T-cell (primary cell): ENCODE measurements at regions not wholly inside any gene's neighbourhood (a gene's known extent, or its start where the extent isn't known, plus 50 kb on each side); places are given as distances from the start of the nearest gene placed in this dataset.
A peak's percentile ranks its signal among the peaks of the same experiment; 100 is the strongest.

ENCODE experiments used
- ATAC-seq, 4 experiments: fragments of 200-7000 bp in 3 of 4; fragments of 150-1000 bp in 1 of 4; cut with Tn5 transposase; replicated peaks in 1 of 4; 1 replicate in 3 of 4; 2 replicates in 1 of 4; pipeline ENCODE4 v1.10.0; 2021; ENCODE audit warnings: moderate library complexity in 3 of 4, mild to moderate bottlenecking in 2 of 4, moderate number of reproducible peaks in 1 of 4
- CTCF ChIA-PET, 2 donors: fragments of 300-600 bp; sonication (Branson Sonifier 250); formaldehyde crosslinking; loops; one replicate each; lab custom pipeline; 2022; ENCODE audit warnings: antibody characterized with exemption in 2 of 2; lab: Charles Lee
- POLR2A ChIA-PET, 2 donors: fragments of 300-600 bp; sonication (Branson Sonifier 250); formaldehyde crosslinking; loops; one replicate each; lab custom pipeline; 2022; ENCODE audit warnings: antibody characterized with exemption in 2 of 2; lab: Charles Lee
- DNase-seq, 35 experiments: peaks; one replicate each; pipeline versions ENCODE4 v3.0.0 to v3.0.0-alpha.2; 2013 to 2023
- H3K27ac ChIP-seq: one replicate; pipeline ENCODE4 v1.5.1; 2013; ENCODE audit warnings: low read length
- H3K27me3 ChIP-seq, 2 experiments: replicated peaks in 1 of 2; 1 replicate in 1 of 2; 2 replicates in 1 of 2; pipeline versions ENCODE4 v1.6.1 to v1.7.0; 2013; ENCODE audit warnings: low read length in 1 of 2, mixed read lengths in 1 of 2; ENCODE audit not compliant: control insufficient read depth in 2 of 2, insufficient read depth in 2 of 2; ENCODE audit errors: extremely low read depth in 1 of 2
- H3K36me3 ChIP-seq, 2 donors: 1 replicate in 1 of 2; 2 replicates in 1 of 2; pipeline versions ENCODE4 v1.6.1 to v1.7.0; 2013; ENCODE audit warnings: low read length in 1 of 2; ENCODE audit not compliant: control insufficient read depth in 2 of 2, insufficient read depth in 1 of 2; ENCODE audit errors: extremely low read depth in 1 of 2
- H3K4me1 ChIP-seq, 2 experiments: 1 replicate in 1 of 2; 2 replicates in 1 of 2; pipeline versions ENCODE4 v1.6.1 to v1.7.0; 2013; ENCODE audit warnings: low read length in 2 of 2, mixed read lengths in 1 of 2; ENCODE audit not compliant: insufficient read depth in 2 of 2, control insufficient read depth in 1 of 2; ENCODE audit errors: extremely low read depth in 1 of 2
- H3K4me3 ChIP-seq, 2 donors: 1 replicate in 1 of 2; 2 replicates in 1 of 2; pipeline versions ENCODE4 v1.5.1 to v1.7.0; 2013; ENCODE audit warnings: mild to moderate bottlenecking in 2 of 2, low read length in 1 of 2, moderate library complexity in 1 of 2; ENCODE audit not compliant: control insufficient read depth in 1 of 2; ENCODE audit errors: extremely low read depth in 1 of 2
- H3K9me3 ChIP-seq: 2 replicates; pipeline ENCODE4 v1.7.0; 2013
- H3K27ac Mint-ChIP-seq, 2 donors: one replicate each; pipeline ENCODE4 v1.8.0; 2020 to 2021; ENCODE audit warnings: mild to moderate bottlenecking in 2 of 2, mixed read lengths in 2 of 2
- H3K27me3 Mint-ChIP-seq, 2 donors: one replicate each; pipeline ENCODE4 v1.8.0; 2021 to 2022; ENCODE audit warnings: mixed read lengths in 2 of 2
- H3K36me3 Mint-ChIP-seq: one replicate; pipeline ENCODE4 v1.8.0; 2021; ENCODE audit warnings: mixed read lengths
- H3K4me1 Mint-ChIP-seq, 3 donors: one replicate each; pipeline ENCODE4 v1.8.0; 2020 to 2022; ENCODE audit warnings: mixed read lengths in 3 of 3, mild to moderate bottlenecking in 1 of 3
- H3K4me3 Mint-ChIP-seq, 3 donors: one replicate each; pipeline ENCODE4 v1.8.0; 2020 to 2022; ENCODE audit warnings: mild to moderate bottlenecking in 3 of 3, mixed read lengths in 3 of 3, moderate library complexity in 3 of 3
- H3K9me3 Mint-ChIP-seq, 3 donors: one replicate each; pipeline ENCODE4 v1.8.0; 2020 to 2022; ENCODE audit warnings: mixed read lengths in 3 of 3
- WGBS: methylation state at CpG from one replicate; pipeline ENCODE4 v1.1.5; 2013; ENCODE audit warnings: missing lambda C conversion rate; ENCODE audit not compliant: insufficient coverage; 5-methylcytosine and 5-hydroxymethylcytosine counted together

DNA sequence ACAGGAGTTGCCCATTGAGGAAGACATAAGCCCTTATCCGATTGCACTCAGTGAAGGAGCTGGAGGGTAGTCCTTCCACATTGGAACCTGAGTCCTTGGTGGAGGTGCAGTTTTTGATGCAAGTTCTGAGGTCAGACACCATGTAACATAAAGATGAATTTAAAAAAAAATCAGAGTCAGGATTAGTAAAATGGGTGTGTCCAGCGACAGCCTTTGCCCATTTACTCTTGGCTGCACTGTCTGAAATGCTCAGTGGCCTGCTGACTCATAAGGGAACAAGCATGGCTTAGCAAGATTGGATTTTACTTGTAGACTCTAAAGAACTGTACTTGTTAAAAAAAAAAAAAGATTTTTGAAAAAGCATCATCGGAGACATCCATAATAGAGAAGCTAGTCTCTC lies 241.1 kb upstream of the TOPAZ1 start:
- CTCF ChIA-PET: no interaction called here
- no peak for ATAC-seq
- Mint-ChIP-seq H3K4me3 (no peak overlapping the region), H3K4me1 (peaks cover 33 to 37% (median 35%) of the 10 kb centered on the region in 3 donors), H3K27me3 (peaks cover 68 to 73% of the 10 kb centered on the region in 2 donors), H3K27ac (no peak overlapping the region), H3K36me3 (no peaks in the 10 kb centered on the region), H3K9me3 (no peaks in the 10 kb centered on the region)
- DNase-seq: no peak
- H3K4me1 ChIP-seq: peaks cover 15 to 33% of the 10 kb centered on the region in 2 experiments
- POLR2A ChIA-PET: no interaction called here
- no peak overlapping the region for H3K27ac ChIP-seq
- 71% methylated on average over 3 of the region's 3 CpGs for WGBS
- H3K9me3 ChIP-seq: no peaks in the 10 kb centered on the region
- peaks cover 20 to 37% of the 10 kb centered on the region in 2 experiments for H3K27me3 ChIP-seq
- no peak overlapping the region for H3K4me3 ChIP-seq
- H3K36me3 ChIP-seq: no peaks in the 10 kb centered on the region

DNA sequence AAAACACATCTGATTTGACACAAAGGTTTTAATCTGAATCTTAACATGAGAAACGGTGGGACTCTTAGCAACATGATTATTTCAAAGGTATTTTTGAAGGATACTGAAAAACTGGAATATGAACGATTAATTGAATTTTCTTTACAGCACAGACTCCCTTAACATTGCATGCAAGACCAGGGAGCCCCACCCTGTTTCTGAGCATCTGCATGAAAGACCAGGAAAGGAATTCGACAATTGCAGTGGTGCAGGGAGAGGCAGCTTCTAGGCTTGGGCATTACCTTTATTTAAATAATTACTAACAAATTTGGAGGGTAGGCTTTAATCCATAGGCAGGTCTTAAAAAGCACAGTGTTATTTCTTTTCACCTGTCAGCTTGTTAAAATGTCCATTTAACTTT lies 240.6 kb upstream of the TOPAZ1 start:
- Histone ChIP-seq H3K4me3 (no peak overlapping the region), H3K27ac (no peak overlapping the region), H3K9me3 (no peaks in the 10 kb centered on the region), H3K27me3 (peaks cover 18 to 32% of the 10 kb centered on the region in 2 experiments), H3K36me3 (no peaks in the 10 kb centered on the region), H3K4me1 (peaks cover 11 to 28% of the 10 kb centered on the region in 2 experiments)
- no peaks in the 10 kb centered on the region for H3K36me3 Mint-ChIP-seq
- H3K9me3 Mint-ChIP-seq: no peaks in the 10 kb centered on the region
- H3K4me1 Mint-ChIP-seq: peaks cover 28 to 32% (median 31%) of the 10 kb centered on the region in 3 donors
- no peak overlapping the region for H3K27ac Mint-ChIP-seq
- H3K4me3 Mint-ChIP-seq: no peak overlapping the region
- DNase-seq (no peak), ATAC-seq (no peak)
- WGBS: no CpG with 5 or more reads among the region's 3 CpGs
- CTCF ChIA-PET: no interaction called here
- POLR2A ChIA-PET: no interaction called here
- peaks cover 67 to 68% of the 10 kb centered on the region in 2 donors for H3K27me3 Mint-ChIP-seq

DNA sequence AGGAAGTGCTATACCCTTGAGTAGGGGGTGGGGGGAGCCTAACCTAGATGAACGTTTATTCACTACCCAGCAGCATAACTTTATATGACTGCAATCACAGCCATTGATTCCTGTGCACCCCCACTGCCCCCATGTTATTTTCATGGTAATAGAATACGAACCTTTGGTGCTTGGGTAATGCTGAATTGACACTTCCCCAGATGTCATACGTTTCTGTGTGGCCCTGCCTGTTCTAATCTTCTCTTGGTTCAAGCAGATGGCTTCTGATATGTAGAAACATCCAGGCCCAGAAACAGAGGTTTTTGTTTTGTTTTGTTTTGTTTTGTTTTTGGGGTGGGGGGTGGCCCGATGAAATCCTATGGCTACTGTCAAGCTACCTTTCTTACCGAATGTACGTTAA lies 237.9 kb upstream of the TOPAZ1 start:
- no peak overlapping the region for H3K27ac ChIP-seq
- Mint-ChIP-seq H3K9me3 (no peaks in the 10 kb centered on the region), H3K4me3 (no peak overlapping the region), H3K36me3 (no peaks in the 10 kb centered on the region), H3K27ac (no peak overlapping the region), H3K27me3 (peaks cover 48 to 49% of the 10 kb centered on the region in 2 donors), H3K4me1 (peaks cover 4 to 6% (median 6%) of the 10 kb centered on the region in 3 donors)
- 87% methylated on average over 5 of the region's 6 CpGs for WGBS
- H3K4me3 ChIP-seq: no peak overlapping the region
- peaks cover 0 to 2% of the 10 kb centered on the region in 2 experiments for H3K4me1 ChIP-seq
- peaks cover 11 to 13% of the 10 kb centered on the region in 2 experiments for H3K27me3 ChIP-seq
- POLR2A ChIA-PET: no interaction called here
- ATAC-seq (no peak), DNase-seq (no peak)
- no peaks in the 10 kb centered on the region for H3K36me3 ChIP-seq
- CTCF ChIA-PET: interaction anchor here in 1 of 2 donors (0.5 kb wide), 1 partner anchor 446 kb away, joined by 3 read pairs; no protein-coding TSS in a partner anchor
- no peaks in the 10 kb centered on the region for H3K9me3 ChIP-seq

DNA sequence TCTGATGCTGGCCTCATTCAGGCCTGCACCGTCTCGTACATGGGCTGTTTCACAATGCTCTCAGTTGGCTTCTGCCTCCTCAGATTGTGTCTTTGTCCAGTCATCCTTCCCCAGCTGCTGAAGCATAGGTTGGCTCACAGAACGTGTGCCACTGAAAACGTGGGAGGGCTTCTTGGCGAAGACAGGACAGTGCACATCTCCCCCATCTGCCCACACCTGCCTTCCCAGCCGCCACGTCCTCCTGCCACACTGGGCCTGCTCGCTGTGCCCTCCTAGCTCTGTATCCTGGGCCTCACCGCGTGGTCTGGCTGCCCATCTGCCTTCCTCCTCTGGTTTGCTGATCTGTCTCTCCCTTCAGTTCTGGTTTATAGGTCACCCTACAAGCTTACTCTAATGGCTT lies 230.0 kb upstream of the TOPAZ1 start:
- H3K4me1 Mint-ChIP-seq: no peaks in the 10 kb centered on the region
- no peak overlapping the region for H3K4me3 Mint-ChIP-seq
- Histone ChIP-seq H3K4me3 (no peak overlapping the region), H3K27me3 (peaks cover 0 to 40% of the 10 kb centered on the region in 2 experiments), H3K36me3 (no peaks in the 10 kb centered on the region), H3K27ac (no peak overlapping the region), H3K4me1 (no peaks in the 10 kb centered on the region), H3K9me3 (no peaks in the 10 kb centered on the region)
- ChIA-PET CTCF (no interaction called here), POLR2A (no interaction called here)
- H3K27me3 Mint-ChIP-seq: peaks cover 27 to 38% of the 10 kb centered on the region in 2 donors
- WGBS: 83% methylated on average over 10 of the region's 10 CpGs
- no peaks in the 10 kb centered on the region for H3K9me3 Mint-ChIP-seq
- ATAC-seq (no peak), DNase-seq (no peak)
- H3K36me3 Mint-ChIP-seq: no peaks in the 10 kb centered on the region
- H3K27ac Mint-ChIP-seq: no peak overlapping the region

DNA sequence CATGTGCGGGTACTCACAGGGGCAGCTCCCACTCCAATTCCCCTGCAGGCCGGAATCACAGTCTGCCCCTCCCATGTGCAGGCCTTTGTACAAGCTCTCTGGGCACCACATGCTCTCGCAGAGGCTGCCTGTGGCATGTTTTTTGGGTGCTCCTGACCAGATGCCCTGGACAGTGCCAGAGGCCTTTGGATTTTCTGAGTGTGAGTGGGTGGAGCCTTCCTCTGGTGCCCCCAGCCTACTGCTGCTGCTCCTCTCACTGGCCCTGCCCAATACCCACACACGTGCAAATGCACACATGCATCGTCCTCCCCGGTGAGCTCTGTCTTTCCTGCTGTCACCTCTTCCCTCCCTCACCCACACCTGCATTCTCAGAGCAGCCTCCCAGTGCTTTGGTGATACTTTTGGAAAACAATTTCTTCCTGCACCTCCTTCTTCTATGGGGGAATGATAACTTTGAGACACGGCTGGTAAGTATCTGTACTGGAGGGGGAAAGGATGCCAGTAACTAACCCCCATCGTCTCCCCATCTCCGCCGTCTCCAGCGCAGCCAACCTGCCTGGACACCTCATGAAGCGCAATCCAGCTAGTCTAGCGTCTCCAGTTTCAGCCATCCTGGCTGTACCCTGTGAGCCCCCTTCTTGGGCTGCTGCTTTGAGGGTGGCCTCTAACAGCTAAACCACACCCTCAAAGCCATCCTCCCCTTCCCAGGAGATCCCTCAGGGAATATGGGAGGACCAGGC lies 229.4 kb upstream of the TOPAZ1 start:
- H3K4me3 ChIP-seq: no peak overlapping the region
- H3K36me3 ChIP-seq: no peaks in the 10 kb centered on the region
- DNase-seq (no peak), ATAC-seq (no peak)
- Mint-ChIP-seq H3K4me3 (no peak overlapping the region), H3K4me1 (no peaks in the 10 kb centered on the region), H3K27ac (peak overlapping the region in 1 of 2 donors; percentile 23), H3K27me3 (peaks cover 30 to 35% of the 10 kb centered on the region in 2 donors), H3K9me3 (no peaks in the 10 kb centered on the region), H3K36me3 (no peaks in the 10 kb centered on the region)
- H3K9me3 ChIP-seq: no peaks in the 10 kb centered on the region
- H3K27me3 ChIP-seq: peaks cover 0 to 41% of the 10 kb centered on the region in 2 experiments
- POLR2A ChIA-PET: no interaction called here
- CTCF ChIA-PET: no interaction called here
- no peak overlapping the region for H3K27ac ChIP-seq
- WGBS: 83% methylated on average over 5 of the region's 13 CpGs
- H3K4me1 ChIP-seq: peaks cover 0 to 2% of the 10 kb centered on the region in 2 experiments

DNA sequence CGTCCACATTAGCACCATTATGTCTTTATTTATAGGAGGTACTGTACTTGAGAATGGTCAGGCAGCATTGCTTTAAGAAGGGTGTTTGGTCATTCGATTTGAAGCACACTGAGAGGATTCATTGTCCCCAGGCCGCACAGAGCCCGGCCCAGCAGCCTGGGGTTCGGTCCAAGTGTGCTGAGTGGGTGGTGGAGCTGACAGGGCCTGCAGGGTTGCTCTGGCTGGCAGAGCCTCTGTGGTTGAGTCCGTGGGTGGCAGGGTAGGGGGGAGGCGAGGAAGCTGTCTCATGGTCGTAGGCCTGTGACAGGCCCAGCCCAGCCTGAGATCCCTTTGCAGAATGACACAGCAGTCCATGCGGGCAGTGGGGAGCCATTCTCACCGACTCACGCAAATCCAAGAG lies 227.7 kb upstream of the TOPAZ1 start:
- no peaks in the 10 kb centered on the region for H3K9me3 ChIP-seq
- no peak overlapping the region for H3K27ac Mint-ChIP-seq
- no peaks in the 10 kb centered on the region for H3K4me1 Mint-ChIP-seq
- peaks cover 0 to 2% of the 10 kb centered on the region in 2 experiments for H3K4me1 ChIP-seq
- ATAC-seq (no peak), DNase-seq (no peak)
- peaks cover 0 to 41% of the 10 kb centered on the region in 2 experiments for H3K27me3 ChIP-seq
- no peak overlapping the region for H3K4me3 ChIP-seq
- 59% methylated on average over 7 of the region's 11 CpGs for WGBS
- no peaks in the 10 kb centered on the region for H3K36me3 Mint-ChIP-seq
- no peaks in the 10 kb centered on the region for H3K36me3 ChIP-seq
- ChIA-PET CTCF (no interaction called here), POLR2A (no interaction called here)
- no peak overlapping the region for H3K27ac ChIP-seq
- H3K9me3 Mint-ChIP-seq: no peaks in the 10 kb centered on the region
- H3K4me3 Mint-ChIP-seq: no peak overlapping the region
- H3K27me3 Mint-ChIP-seq: peaks cover 32 to 33% of the 10 kb centered on the region in 2 donors
